ENCODE measurements at regions not wholly inside any gene's neighbourhood (a gene's known extent, or its start where the extent isn't known, plus 50 kb on each side); places are given as distances from the start of the nearest gene placed in this dataset.

GRCh38 chr14:101380512-101380911, 180.8 kb upstream of the DIO3 start:
- H3K4me3 Mint-ChIP-seq = no peak overlapping the region
- no peak for ATAC-seq
- peaks cover 12% of the 10 kb centered on the region for H3K36me3 Mint-ChIP-seq
- no peak overlapping the region for H3K4me3 ChIP-seq (ENCODE audit: low read length)
- no peak for TF ChIP-seq CTCF (IDR thresholded peaks at IDR 0.05)
- H3K27me3 ChIP-seq (ENCODE audit: control insufficient read depth, insufficient read depth, low read length) = no peaks in the 10 kb centered on the region
- no peaks in the 10 kb centered on the region for H3K4me1 Mint-ChIP-seq
- H3K9me3 Mint-ChIP-seq = peaks cover 8 to 11% of the 10 kb centered on the region in 2 donors
- no peak for DNase-seq
- peaks cover 14 to 29% of the 10 kb centered on the region in 2 donors for H3K27me3 Mint-ChIP-seq (ENCODE audit: low read depth in 2 of 2)
- H3K27ac Mint-ChIP-seq = no peak overlapping the region
- 78% methylated on average over 3 of the region's 3 CpGs for WGBS (ENCODE audit: insufficient coverage)
- no peaks in the 10 kb centered on the region for H3K4me1 ChIP-seq (ENCODE audit: control insufficient read depth, insufficient read depth, low read length)
- no peaks in the 10 kb centered on the region for H3K36me3 ChIP-seq (ENCODE audit: control insufficient read depth, insufficient read depth, low read length)
- H3K27ac ChIP-seq (ENCODE audit: low read length) = no peak overlapping the region
- intact Hi-C loops (cut with micrococcal nuclease) = no loop called here
- H3K9me3 ChIP-seq (ENCODE audit: control insufficient read depth, insufficient read depth, low read length) = no peaks in the 10 kb centered on the region

DNA sequence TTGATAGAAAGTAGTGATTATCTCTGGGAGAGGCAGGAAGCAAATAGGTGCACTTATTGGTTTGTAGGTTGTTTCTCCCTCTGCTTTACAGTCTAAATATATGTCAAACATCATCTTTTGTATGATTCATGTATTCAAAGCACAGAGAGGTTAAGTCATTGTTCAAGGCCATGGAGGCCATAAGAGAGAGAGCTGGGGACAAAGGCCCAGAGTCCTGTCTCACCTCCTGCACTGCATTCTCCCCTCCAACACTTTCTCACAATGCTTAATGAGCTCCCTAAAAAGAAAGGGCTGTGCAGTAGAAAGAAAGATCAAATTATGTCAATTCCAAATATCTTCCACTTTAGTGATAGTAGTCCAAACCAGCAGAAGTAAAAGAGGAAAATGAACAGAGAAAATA, 180.4 kb upstream of the DIO3 start:
- Mint-ChIP-seq H3K9me3 (peaks cover 8 to 11% of the 10 kb centered on the region in 2 donors), H3K4me1 (no peaks in the 10 kb centered on the region), H3K4me3 (no peak overlapping the region), H3K27me3 (ENCODE audit: low read depth in 2 of 2) (peaks cover 11 to 29% of the 10 kb centered on the region in 2 donors), H3K36me3 (peaks cover 12% of the 10 kb centered on the region), H3K27ac (no peak overlapping the region)
- Histone ChIP-seq H3K4me1 (ENCODE audit: control insufficient read depth, insufficient read depth, low read length) (no peaks in the 10 kb centered on the region), H3K27me3 (ENCODE audit: control insufficient read depth, insufficient read depth, low read length) (no peaks in the 10 kb centered on the region), H3K9me3 (ENCODE audit: control insufficient read depth, insufficient read depth, low read length) (no peaks in the 10 kb centered on the region), H3K36me3 (ENCODE audit: control insufficient read depth, insufficient read depth, low read length) (no peaks in the 10 kb centered on the region), H3K27ac (ENCODE audit: low read length) (no peak overlapping the region), H3K4me3 (ENCODE audit: low read length) (no peak overlapping the region)
- DNase-seq (no peak), ATAC-seq (no peak)
- intact Hi-C loops (cut with micrococcal nuclease) = no loop called here
- TF ChIP-seq CTCF (IDR thresholded peaks at IDR 0.05) = no peak

DNA sequence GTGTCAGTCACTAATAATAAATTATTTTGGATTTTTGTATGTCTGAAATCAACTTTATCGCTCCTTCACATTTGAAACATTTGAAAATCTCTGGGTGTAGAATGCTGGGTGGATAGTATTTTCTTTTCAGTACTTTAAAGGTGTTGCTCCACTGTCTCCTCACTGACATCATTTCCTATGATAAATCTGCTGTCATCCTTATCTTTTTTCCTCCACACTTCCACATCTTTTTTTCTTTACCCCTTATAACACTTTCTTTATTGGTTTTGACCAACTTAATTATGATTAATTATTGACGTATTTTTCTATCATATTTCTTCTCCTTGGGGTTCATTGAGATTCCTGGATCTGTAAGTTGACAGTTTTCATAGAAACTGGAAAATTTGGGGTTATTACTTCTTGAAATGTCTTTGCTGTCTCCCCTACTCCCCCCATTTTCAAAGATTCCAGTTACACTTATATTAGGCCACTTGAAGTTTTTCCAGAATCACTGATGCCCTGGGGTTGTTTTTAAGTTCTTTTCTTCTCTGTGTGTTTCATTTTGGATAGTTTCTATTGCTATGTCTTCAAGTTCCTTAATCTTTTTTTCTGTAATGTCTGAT, 177.5 kb upstream of the DIO3 start:
- Mint-ChIP-seq H3K9me3 (peaks cover 10 to 11% of the 10 kb centered on the region in 2 donors), H3K27me3 (ENCODE audit: low read depth in 2 of 2) (peaks cover 12 to 39% of the 10 kb centered on the region in 2 donors), H3K4me1 (no peaks in the 10 kb centered on the region), H3K27ac (no peak overlapping the region), H3K4me3 (no peak overlapping the region), H3K36me3 (peaks cover 12% of the 10 kb centered on the region)
- no CpG with 5 or more reads among the region's 2 CpGs for WGBS (ENCODE audit: insufficient coverage)
- TF ChIP-seq CTCF (IDR thresholded peaks at IDR 0.05) = no peak
- Histone ChIP-seq H3K4me1 (ENCODE audit: control insufficient read depth, insufficient read depth, low read length) (no peaks in the 10 kb centered on the region), H3K36me3 (ENCODE audit: control insufficient read depth, insufficient read depth, low read length) (no peaks in the 10 kb centered on the region), H3K9me3 (ENCODE audit: control insufficient read depth, insufficient read depth, low read length) (no peaks in the 10 kb centered on the region), H3K4me3 (ENCODE audit: low read length) (no peak overlapping the region), H3K27me3 (ENCODE audit: control insufficient read depth, insufficient read depth, low read length) (no peaks in the 10 kb centered on the region), H3K27ac (ENCODE audit: low read length) (no peak overlapping the region)
- no peak for ATAC-seq
- intact Hi-C loops (cut with micrococcal nuclease) = no loop called here
- DNase-seq = no peak

GRCh38 chr14:101394374-101394773, 166.9 kb upstream of the DIO3 start:
- Histone ChIP-seq H3K4me3 (ENCODE audit: low read length) (no peak overlapping the region), H3K36me3 (ENCODE audit: control insufficient read depth, insufficient read depth, low read length) (no peaks in the 10 kb centered on the region), H3K27ac (ENCODE audit: low read length) (no peak overlapping the region), H3K4me1 (ENCODE audit: control insufficient read depth, insufficient read depth, low read length) (no peaks in the 10 kb centered on the region), H3K27me3 (ENCODE audit: control insufficient read depth, insufficient read depth, low read length) (peaks cover 8% of the 10 kb centered on the region), H3K9me3 (ENCODE audit: control insufficient read depth, insufficient read depth, low read length) (no peaks in the 10 kb centered on the region)
- Mint-ChIP-seq H3K36me3 (no peaks in the 10 kb centered on the region), H3K27ac (no peak overlapping the region), H3K27me3 (ENCODE audit: low read depth in 2 of 2) (peaks cover 30 to 61% of the 10 kb centered on the region in 2 donors), H3K4me3 (no peak overlapping the region), H3K4me1 (no peaks in the 10 kb centered on the region), H3K9me3 (no peaks in the 10 kb centered on the region)
- no peak for TF ChIP-seq CTCF (IDR thresholded peaks at IDR 0.05)
- ATAC-seq = no peak
- DNase-seq = no peak
- WGBS (ENCODE audit: insufficient coverage) = 95% methylated on average over 9 of the region's 9 CpGs
- intact Hi-C loops (cut with micrococcal nuclease) = no loop called here
